Osteocyte (in vitro differentiated cells): ENCODE measurements at regions not wholly inside any gene's neighbourhood (a gene's known extent, or its start where the extent isn't known, plus 50 kb on each side); places are given as distances from the start of the nearest gene placed in this dataset.
"Not testable (repeated sequence)": the region's sequence is repeated elsewhere in the genome, so short reads cannot be mapped to it uniquely, and the experiment has no call there.

Experiments
- DNase-seq: peaks from one replicate; pipeline ENCODE4 v3.0.0; 2021; ENCODE audit warnings: mixed read lengths; ENCODE audit not compliant: unreplicated experiment; ENCODE audit errors: extremely low spot score
- H3K27ac Mint-ChIP-seq: one replicate; pipeline ENCODE4 v1.8.0; 2021; ENCODE audit warnings: mild to moderate bottlenecking, mixed read lengths; ENCODE audit not compliant: unreplicated experiment
- H3K27me3 Mint-ChIP-seq: one replicate; pipeline ENCODE4 v1.8.0; 2021; ENCODE audit warnings: mixed read lengths; ENCODE audit not compliant: unreplicated experiment
- H3K36me3 Mint-ChIP-seq: one replicate; pipeline ENCODE4 v1.8.0; 2021; ENCODE audit warnings: mixed read lengths; ENCODE audit not compliant: unreplicated experiment
- H3K4me1 Mint-ChIP-seq: one replicate; pipeline ENCODE4 v1.8.0; 2021; ENCODE audit warnings: mixed read lengths; ENCODE audit not compliant: unreplicated experiment
- H3K4me3 Mint-ChIP-seq: one replicate; pipeline ENCODE4 v1.8.0; 2021; ENCODE audit warnings: mild to moderate bottlenecking, moderate library complexity, mixed read lengths; ENCODE audit not compliant: unreplicated experiment
- H3K9me3 Mint-ChIP-seq: one replicate; pipeline ENCODE4 v1.8.0; 2021; ENCODE audit warnings: mixed read lengths; ENCODE audit not compliant: unreplicated experiment
- TF ChIP-seq, protein P1 (sequence below): fragments of 200-600 bp; sonication (generic); IDR thresholded peaks from 2 replicates; pipeline ENCODE4 v1.5.0; 2021; ENCODE audit warnings: antibody characterized with exemption, mild to moderate bottlenecking, moderate library complexity

DNA sequence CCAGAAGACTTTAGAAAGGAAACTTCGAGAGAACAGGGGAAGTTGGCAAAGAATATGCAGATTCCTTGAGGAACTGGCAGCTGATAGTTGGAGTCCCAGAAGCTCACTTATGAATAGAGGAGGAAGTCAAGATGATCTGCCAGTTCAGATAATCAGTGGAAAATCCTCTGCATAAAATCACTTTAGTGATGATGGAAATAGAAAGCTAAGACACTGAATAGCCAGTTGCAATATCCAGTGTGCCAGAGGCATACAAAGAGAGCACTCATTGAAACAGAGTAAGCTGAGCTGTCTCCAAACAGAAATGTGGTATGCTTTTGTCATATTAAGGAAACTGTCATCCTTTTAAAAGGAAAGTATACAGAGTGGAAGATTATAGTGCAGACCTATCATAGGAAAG lies 1207.6 kb downstream of the OTOL1 start:
- Mint-ChIP-seq H3K4me3 (no peak overlapping the region), H3K36me3 (no peaks in the 10 kb centered on the region), H3K9me3 (no peaks in the 10 kb centered on the region), H3K4me1 (no peaks in the 10 kb centered on the region), H3K27me3 (no peaks in the 10 kb centered on the region), H3K27ac (no peak overlapping the region)
- TF ChIP-seq, protein P1, sequence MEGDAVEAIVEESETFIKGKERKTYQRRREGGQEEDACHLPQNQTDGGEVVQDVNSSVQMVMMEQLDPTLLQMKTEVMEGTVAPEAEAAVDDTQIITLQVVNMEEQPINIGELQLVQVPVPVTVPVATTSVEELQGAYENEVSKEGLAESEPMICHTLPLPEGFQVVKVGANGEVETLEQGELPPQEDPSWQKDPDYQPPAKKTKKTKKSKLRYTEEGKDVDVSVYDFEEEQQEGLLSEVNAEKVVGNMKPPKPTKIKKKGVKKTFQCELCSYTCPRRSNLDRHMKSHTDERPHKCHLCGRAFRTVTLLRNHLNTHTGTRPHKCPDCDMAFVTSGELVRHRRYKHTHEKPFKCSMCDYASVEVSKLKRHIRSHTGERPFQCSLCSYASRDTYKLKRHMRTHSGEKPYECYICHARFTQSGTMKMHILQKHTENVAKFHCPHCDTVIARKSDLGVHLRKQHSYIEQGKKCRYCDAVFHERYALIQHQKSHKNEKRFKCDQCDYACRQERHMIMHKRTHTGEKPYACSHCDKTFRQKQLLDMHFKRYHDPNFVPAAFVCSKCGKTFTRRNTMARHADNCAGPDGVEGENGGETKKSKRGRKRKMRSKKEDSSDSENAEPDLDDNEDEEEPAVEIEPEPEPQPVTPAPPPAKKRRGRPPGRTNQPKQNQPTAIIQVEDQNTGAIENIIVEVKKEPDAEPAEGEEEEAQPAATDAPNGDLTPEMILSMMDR = no peak
- no peak for DNase-seq

DNA sequence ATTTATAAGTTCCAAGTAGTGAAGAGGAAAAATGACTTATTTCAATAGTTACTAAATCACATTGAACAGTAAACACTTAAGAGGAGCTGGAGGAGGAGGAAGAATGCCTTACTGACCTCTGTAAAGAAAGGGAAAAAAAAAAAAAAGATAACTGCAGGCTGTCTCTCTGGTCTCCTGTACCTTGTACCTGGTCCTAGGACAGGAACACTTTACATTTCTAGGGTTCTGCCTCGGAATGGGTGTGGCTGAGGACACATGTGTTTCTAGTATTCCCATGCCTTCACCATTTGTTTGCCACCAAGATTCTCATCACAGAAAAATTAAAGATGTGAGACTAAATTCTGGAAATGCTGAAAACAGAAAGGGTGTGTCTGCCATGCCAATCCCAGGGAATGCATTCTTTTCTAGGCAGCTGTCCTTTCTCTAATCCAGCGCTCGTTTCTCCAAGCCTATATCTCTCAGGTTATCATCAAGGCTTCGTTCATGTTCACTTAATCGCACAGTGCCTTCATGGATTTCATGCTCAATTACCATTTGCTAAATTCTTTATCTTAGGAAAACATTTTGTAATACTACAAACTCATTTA lies 1208.3 kb downstream of the OTOL1 start:
- H3K27ac Mint-ChIP-seq = no peak overlapping the region
- no peaks in the 10 kb centered on the region for H3K9me3 Mint-ChIP-seq
- no peaks in the 10 kb centered on the region for H3K27me3 Mint-ChIP-seq
- H3K4me1 Mint-ChIP-seq = no peaks in the 10 kb centered on the region
- H3K36me3 Mint-ChIP-seq = no peaks in the 10 kb centered on the region
- no peak for DNase-seq
- TF ChIP-seq, protein P1 = no peak
- H3K4me3 Mint-ChIP-seq = no peak overlapping the region

DNA sequence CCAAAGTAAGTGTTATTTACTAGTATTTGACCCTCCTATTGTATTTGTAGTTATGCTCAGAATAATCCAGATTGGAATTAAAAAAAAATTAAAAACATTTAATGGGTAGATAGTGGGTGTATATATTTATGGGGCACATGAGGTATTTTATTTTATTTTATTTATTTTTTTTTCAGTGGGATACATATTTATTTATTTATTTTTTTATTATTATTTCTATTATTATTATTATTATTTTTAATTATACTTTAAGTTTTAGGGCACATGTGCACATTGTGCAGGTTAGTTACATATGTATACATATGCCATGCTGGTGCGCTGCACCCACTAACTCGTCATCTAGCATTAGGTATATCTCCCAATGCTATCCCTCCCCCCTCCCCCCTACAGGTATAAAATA lies 1211.8 kb downstream of the OTOL1 start:
- H3K4me1 Mint-ChIP-seq, H3K27me3 Mint-ChIP-seq, DNase-seq, H3K4me3 Mint-ChIP-seq, H3K9me3 Mint-ChIP-seq, H3K36me3 Mint-ChIP-seq, H3K27ac Mint-ChIP-seq: not testable (repeated sequence)

DNA sequence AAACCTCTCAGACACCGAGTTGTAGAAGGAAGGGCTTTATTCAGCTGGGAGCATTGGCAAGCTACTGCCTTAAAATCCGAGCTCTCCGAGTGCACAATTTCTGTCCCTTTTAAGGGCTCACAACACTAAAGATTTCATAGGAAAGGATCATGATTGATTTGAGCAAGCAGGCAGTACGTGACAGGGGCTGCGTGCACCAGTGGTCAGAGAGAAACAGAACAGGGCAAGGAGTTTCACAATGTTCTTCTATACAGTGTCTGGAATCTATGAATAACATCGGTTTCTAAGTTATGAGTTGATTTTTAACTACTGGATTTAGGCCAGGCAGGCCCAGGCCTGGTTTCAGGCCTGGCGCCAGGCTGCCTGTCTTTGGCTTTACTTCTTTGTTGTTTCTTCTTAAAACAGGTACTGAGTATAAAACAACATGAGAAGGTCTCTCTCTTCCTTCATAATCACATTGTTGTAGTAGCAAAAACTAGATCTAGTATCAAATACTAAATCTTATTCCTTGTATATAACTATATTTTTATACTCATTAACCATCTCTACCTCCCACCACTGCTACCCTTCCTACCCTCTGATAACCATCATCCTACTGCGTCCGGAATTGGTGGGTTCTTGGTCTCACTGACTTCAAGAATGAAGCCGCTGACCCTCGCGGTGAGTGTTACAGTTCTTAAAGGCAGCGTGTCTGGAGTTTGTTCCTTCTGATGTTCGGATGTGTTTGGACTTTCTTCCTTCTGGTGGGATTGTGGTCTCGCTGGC lies 1212.5 kb downstream of the OTOL1 start:
- not testable (repeated sequence) for H3K9me3 Mint-ChIP-seq, H3K27ac Mint-ChIP-seq, H3K36me3 Mint-ChIP-seq, H3K4me1 Mint-ChIP-seq, DNase-seq, H3K27me3 Mint-ChIP-seq, H3K4me3 Mint-ChIP-seq

DNA sequence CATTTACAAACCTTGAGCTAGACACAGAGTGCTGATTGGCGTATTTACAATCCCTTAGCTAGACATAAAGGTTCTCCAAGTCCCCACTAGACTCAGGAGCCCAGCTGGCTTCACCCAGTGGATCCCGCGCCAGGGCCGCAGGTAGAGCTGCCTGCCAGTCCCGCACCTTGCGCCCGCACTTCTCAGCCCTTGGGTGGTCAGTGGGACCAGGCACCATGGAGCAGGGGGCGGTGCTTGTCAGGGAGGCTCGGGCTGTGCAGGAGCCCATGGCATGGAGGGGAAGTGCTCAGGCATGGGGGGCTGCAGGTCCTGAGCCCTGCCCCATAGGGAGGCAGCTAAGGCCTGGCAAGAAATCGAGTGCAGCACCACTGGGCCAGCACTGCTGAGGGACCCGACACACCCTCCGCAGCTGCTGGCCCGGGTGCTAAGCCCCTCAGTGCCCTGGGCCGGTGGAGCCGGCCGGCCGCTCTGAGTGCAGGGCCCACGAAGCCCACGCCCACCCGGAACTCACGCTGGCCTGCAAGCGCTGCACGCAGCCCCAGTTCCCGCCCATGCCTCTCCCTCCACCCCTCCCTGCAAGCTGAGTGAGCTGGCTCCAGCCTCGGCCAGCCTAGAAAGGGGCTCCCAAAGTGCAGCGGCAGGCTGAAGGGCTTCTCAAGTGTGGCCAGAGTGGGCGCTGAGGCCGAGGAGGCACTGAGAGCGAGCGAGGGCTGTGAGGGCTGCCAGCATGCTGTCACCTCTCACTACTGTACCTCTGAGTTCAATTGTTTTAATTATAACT lies 1213.9 kb downstream of the OTOL1 start:
- Mint-ChIP-seq H3K9me3 (no peaks in the 10 kb centered on the region), H3K36me3 (no peaks in the 10 kb centered on the region), H3K27me3 (no peaks in the 10 kb centered on the region), H3K4me3 (no peak overlapping the region), H3K4me1 (no peaks in the 10 kb centered on the region), H3K27ac (no peak overlapping the region)
- no peak for DNase-seq
- TF ChIP-seq, protein P1 = no peak

DNA sequence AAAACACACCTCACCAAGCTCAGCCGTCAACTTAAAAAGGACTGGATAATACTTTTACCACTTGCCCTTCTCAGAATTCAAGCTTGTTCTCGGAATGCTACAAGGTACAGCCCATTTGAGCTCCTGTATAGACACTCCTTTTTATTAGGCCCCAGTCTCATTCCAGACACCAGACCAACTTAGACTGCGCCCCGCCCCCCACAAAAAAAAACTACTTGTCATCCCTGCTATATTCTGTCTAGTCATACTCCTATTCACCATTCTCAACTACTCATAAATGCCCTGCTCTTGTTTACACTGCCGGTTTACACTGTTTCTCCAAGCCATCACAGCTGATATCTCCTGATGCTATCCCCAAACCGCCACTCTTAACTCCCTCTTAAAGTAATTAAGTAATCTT lies 1220.5 kb downstream of the OTOL1 start:
- H3K27me3 Mint-ChIP-seq, H3K9me3 Mint-ChIP-seq, H3K27ac Mint-ChIP-seq, H3K4me3 Mint-ChIP-seq, H3K36me3 Mint-ChIP-seq, DNase-seq: not testable (repeated sequence)
- peaks cover 12% of the 10 kb centered on the region for H3K4me1 Mint-ChIP-seq
